Astrocyte of the hippocampus (primary cell): ENCODE measurements at regions not wholly inside any gene's neighbourhood (a gene's known extent, or its start where the extent isn't known, plus 50 kb on each side); places are given as distances from the start of the nearest gene placed in this dataset.

Source experiments
- DNase-seq: peaks from one replicate; pipeline ENCODE4 v3.0.0; 2011; ENCODE audit warnings: low read depth, low spot score

GRCh38 chr21:39105836-39106235 is 77.4 kb downstream of the PSMG1 start:
- DNase-seq = no peak

DNA sequence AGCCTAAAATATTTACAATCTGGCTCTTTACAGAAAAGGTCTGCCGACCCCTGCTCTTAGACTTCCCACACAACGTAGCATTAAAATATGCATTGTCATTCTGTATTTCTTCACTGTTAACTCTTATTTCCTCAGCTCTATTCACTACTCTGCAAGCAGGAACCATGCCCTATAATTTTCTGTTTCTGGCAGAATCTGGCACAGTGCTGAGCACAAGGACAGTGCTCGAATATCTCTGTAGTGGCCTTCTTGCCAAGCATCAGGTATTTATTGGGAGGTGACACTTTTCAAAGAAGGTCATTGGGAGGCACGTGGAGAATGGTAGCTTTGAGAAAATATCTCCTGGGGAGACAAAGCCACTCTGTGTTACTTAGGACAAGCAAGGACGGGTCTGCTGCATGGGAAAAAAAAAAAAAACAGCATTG is 77.9 kb downstream of the PSMG1 start:
- no peak for DNase-seq

DNA sequence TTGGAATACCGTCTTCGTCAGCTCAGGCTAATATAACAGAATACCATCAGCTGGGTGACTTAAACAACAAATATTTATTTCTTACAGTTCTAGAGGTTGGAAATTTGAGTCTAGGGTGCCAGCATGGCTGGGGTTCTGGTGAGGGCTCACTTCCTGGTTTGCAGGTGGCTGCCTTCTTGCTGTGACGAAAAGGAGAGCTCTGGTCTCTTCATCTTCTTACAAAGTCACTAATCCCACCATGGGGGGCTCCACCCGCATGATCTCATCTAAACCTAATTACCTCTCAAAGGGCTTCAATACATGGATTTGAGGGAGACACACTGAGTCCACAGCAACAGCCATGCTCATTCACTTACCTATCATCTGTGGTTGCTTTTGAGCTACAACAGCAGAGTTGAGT is 78.3 kb downstream of the PSMG1 start:
- DNase-seq = no peak

DNA sequence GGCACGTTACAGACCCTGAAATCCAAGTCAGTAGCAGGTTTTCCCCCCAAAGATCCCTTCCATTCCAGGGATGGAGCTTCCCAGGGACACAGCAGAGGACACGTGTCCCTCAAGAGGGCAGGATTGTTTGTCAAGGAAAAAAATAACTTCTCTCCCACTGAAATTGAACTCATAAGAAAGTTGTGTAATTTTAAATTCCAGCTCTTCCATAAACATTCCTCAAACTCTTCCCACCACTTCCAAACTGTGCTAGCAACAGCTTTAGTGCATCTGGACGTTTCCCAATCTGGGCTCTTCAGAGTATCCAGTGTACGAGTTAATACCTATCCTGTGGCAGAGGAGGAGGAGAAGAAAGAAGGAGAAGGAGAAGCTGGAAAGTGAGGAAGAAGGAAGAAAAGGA is 79.6 kb downstream of the PSMG1 start:
- DNase-seq = no peak

GRCh38 chr21:39099859-39100258 is 83.4 kb downstream of the PSMG1 start:
- DNase-seq = no peak

- no peak for DNase-seq
These were observed 84.5 kb downstream of the PSMG1 start for GRCh38 chr21:39098696-39099200.

GRCh38 chr21:39097981-39098380 is 85.3 kb downstream of the PSMG1 start:
- no peak for DNase-seq

DNA sequence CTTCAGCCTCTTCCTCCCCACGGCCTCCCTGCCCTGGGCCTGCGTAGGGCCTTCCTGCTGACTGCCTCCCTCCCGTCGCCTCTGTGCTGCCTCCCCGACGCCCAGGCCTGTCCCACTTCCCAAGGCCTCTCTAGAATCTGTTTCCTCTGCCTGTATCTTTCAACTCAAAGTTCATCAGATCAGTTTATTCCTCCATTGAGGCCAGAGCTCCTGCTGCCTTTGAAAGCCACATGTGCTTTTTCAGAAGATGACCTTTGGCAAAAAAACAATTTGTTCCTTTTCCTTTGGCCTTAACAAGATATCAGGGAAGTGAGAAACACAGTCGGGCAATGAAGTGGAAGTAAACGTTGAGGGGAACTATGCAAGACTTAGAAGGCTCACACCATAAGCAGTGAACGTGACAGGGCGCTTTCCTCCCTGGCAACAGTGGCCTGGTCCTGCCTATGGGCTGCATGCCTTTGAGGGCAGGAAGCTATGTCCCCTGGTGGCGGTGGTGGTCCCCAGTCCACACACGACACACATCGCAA is 85.9 kb downstream of the PSMG1 start:
- DNase-seq = no peak

- no peak for DNase-seq
These were observed 86.5 kb downstream of the PSMG1 start for GRCh38 chr21:39096754-39097153.

DNA sequence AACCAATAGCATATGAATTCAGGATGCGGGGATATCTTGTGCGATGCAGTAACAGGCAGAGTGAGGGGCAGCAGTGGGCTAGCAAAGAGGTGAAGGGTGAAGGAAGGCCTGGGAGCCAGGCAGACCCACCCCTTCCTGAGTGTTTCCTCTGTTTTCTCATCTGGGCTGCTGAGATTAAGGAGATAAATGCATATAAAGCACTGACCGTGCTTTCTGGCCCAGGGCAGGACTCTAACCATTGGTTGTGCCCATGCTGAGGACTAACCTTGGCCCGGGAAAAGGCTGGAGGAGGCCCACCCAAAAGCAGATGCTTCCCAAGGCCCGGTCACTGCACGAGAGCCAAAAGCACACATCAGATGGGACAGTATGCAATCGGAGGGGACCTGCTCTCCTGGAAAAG is 87.6 kb downstream of the PSMG1 start:
- no peak for DNase-seq

DNA sequence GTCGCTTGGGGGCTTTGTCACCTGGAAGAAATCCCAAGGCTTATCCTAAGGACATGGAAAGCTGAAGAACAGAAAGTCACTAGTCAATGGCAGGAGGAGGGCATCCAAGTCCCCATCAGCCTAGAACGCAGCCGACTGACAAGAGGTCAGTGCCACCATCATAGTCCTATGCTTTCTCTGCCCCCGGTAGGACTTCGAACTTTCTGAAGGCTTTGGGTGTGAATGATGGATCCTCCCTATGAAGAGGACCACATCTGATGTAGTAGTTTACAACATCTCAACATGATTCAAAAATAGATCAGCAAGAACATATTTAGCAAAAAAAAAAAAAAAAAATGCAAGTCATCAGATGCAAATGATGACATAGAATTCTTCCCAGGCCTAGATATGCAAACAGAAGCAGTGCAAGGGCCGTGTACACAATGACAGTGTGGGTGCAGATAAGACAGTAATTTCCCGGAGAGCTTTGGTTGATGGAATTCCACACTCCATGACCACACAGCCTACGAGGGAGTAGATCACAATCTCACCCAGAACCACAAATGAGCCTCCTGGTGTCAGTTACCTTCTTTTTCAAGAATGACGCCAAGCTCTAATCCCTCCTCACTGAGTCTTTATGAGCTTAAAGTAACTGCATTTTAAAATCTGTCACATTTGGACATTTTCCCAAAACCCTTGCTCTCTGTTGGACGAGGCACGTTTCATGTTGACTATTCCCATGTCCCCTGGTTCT is 88.2 kb downstream of the PSMG1 start:
- DNase-seq = peak; percentile 72

GRCh38 chr21:39094087-39094780 is 89.0 kb downstream of the PSMG1 start:
- DNase-seq = no peak

- no peak for DNase-seq
These were observed 89.7 kb downstream of the PSMG1 start for GRCh38 chr21:39093526-39093925.

- peak; percentile 55 for DNase-seq
These were observed 94.3 kb downstream of the PSMG1 start for GRCh38 chr21:39088831-39089380.

DNA sequence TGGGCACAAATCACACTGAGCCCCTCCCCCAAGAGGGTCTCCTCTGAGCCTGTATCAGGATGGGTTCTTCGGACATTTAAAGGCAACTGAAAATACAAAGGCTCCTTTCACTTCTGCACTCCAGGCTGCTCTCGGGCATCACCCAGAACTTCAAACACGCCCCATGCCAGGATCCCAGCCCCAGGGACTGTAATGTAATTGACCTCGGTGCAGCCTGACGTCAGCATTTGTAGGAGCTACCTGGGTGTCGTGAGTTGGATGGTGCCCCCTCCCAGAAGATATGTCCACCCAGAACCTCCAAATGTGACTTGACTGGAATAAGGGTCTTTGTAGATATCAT is 95.2 kb downstream of the PSMG1 start:
- no peak for DNase-seq

GRCh38 chr21:39087238-39088030 is 95.8 kb downstream of the PSMG1 start:
- peak; percentile 59 for DNase-seq

GRCh38 chr21:39086547-39086946 is 96.7 kb downstream of the PSMG1 start:
- no peak for DNase-seq

DNA sequence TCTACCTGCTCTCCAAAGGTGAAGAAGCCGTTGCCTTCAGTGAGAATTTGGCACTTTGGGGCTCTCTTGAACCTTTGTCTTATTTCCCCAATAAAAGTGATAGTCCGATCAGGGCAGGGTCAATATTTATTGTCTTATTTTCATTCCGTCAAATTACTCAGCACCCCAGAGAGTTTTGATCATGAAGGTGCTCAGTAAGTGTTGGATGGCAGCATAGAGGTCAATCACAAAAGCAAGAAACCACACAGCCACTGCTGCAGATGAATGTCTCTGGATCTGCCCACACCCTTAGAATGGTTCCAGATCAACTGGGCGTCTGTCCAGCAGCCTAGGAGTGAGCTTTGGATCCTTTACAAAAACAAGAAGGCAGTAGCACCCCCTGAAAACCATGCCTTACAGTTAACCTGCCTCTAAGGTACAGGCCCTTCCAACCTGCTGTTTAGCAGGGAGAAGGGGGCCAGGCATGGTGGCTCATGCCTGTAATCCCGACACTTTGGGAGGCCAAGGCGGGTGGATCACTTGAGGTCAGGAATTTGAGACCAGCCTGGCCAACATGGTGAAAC is 97.3 kb downstream of the PSMG1 start:
- no peak for DNase-seq

DNA sequence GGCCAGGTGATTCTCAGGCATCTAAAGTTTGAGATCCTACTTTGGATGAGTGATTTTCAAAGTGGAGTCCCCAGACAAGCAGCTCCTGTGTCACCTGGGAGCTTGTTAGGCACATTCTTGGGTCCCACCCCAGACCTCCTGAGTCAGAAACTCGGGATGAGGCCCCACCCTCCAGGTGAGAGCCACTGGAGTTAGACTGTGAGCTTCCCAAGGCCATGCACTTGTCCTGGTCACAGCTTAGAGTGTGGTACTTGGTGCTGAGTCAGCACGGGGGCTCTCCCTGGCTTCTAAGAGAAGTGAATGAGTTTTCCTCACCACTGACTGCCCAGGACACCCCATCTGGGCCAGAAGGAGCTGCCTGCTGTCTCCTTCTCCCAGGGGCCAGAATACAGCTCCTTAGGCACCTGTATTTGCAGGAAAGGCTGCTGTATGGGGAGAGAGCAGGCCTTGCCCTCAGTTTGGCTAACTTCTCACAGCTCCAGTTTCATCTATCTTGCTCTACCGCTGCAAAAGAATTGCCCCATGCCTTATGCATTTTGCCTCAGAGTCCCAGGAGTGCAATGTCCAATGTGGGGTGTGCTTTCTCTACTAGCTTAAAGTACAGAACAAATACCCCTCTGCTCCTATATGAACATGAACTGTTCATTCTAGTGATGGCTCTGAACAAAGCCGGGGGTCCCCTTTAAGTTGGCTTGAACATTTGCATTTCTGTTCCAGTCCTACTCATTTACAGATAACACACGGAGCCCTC is 98.1 kb downstream of the PSMG1 start:
- DNase-seq = no peak

DNA sequence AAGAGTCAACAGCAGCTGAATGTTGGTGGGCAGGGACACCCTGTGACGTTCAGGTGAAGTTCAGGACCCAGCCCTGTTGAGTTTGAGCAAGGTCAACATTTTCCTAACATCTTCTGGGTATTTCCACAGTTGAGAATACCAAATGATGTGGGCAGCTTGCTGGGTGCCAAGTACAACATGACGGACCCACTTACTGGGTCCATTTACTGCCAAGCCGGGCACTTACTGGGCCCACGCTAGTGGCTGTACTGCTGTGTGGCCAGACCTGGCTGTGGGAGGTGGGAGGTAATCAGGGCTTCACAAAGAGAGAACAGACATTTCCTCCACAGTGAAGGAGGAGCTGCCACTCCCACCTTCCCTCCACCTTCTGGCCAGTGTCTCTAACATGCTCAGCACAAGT is 99.2 kb downstream of the PSMG1 start:
- no peak for DNase-seq
